SU-DHL-6 (cell line): ENCODE measurements at regions not wholly inside any gene's neighbourhood (a gene's known extent, or its start where the extent isn't known, plus 50 kb on each side); places are given as distances from the start of the nearest gene placed in this dataset.

Source experiments
- EZH2phosphoT487 ChIP-seq: fragments of 200-600 bp; sonication (generic), shearing (Covaris generic); conservative IDR thresholded peaks from 2 replicates; pipeline ENCODE4 v1.6.1; 2018; ENCODE audit warnings: mild to moderate bottlenecking, antibody characterized with exemption, low read length, moderate library complexity, mixed read lengths
- TF ChIP-seq, protein P1 (sequence below): fragments of 200-600 bp; sonication (generic); IDR thresholded peaks from one replicate; pipeline ENCODE4 v1.5.1; 2017; ENCODE audit warnings: antibody characterized with exemption, mild to moderate bottlenecking, low read length, moderate library complexity; ENCODE audit not compliant: insufficient read depth, poor library complexity, severe bottlenecking

- TF ChIP-seq, protein P1, sequence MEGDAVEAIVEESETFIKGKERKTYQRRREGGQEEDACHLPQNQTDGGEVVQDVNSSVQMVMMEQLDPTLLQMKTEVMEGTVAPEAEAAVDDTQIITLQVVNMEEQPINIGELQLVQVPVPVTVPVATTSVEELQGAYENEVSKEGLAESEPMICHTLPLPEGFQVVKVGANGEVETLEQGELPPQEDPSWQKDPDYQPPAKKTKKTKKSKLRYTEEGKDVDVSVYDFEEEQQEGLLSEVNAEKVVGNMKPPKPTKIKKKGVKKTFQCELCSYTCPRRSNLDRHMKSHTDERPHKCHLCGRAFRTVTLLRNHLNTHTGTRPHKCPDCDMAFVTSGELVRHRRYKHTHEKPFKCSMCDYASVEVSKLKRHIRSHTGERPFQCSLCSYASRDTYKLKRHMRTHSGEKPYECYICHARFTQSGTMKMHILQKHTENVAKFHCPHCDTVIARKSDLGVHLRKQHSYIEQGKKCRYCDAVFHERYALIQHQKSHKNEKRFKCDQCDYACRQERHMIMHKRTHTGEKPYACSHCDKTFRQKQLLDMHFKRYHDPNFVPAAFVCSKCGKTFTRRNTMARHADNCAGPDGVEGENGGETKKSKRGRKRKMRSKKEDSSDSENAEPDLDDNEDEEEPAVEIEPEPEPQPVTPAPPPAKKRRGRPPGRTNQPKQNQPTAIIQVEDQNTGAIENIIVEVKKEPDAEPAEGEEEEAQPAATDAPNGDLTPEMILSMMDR = no peak
- TF ChIP-seq EZH2phosphoT487 = no peak
Observed at GRCh38 chr18:27242392-27243047, 57.4 kb upstream of the CHST9 start.
